ENCODE measurements at regions not wholly inside any gene's neighbourhood (a gene's known extent, or its start where the extent isn't known, plus 50 kb on each side); places are given as distances from the start of the nearest gene placed in this dataset.

DNA sequence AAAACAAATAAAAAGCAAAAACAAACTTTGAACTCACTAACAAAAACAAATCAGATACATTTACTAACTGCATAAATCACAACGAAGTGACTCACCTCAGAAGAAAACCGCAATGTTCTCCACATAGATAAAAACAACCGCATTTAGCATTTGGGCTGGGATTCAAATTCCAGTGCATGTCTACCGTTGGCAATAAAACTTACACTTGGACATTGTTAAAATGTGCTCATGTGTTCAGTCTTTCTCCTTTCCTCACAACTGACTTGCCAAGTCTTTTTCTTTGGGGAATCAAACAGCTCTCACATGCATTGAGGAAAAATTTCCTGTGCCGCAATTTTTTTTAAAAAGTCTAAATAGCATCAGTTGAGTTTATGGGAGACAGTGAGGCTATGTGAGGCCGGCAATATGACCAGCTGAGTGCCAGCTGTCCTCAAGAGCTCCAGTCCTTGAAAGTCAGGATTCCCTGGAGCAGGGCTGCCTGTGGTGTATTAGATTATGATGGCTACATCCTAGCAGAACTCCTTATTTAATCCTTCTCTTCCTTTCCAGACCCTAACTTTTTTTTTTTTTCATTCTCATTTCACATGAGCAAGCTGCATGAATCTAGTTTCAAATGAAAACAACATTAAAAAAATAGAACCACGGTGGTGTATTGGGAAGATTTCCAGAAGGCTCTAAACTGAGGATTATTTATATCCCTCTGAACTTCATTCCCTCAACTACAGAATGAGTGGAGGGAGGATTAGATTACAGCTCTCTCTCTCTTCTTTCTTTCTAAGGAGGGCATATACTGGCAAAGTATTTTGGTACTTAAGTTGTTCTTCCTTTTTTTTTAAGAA is 70.2 kb upstream of the MEIS1 start:
- H3K9me3 ChIP-seq (ENCODE audit: severe bottlenecking), result no peaks in the 10 kb centered on the region
- TF ChIP-seq, protein P1, sequence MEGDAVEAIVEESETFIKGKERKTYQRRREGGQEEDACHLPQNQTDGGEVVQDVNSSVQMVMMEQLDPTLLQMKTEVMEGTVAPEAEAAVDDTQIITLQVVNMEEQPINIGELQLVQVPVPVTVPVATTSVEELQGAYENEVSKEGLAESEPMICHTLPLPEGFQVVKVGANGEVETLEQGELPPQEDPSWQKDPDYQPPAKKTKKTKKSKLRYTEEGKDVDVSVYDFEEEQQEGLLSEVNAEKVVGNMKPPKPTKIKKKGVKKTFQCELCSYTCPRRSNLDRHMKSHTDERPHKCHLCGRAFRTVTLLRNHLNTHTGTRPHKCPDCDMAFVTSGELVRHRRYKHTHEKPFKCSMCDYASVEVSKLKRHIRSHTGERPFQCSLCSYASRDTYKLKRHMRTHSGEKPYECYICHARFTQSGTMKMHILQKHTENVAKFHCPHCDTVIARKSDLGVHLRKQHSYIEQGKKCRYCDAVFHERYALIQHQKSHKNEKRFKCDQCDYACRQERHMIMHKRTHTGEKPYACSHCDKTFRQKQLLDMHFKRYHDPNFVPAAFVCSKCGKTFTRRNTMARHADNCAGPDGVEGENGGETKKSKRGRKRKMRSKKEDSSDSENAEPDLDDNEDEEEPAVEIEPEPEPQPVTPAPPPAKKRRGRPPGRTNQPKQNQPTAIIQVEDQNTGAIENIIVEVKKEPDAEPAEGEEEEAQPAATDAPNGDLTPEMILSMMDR (IDR thresholded peaks at IDR 0.05; ENCODE audit: poor library complexity, severe bottlenecking), result no peak
- DNase-seq (ENCODE audit: low spot score) (no peak), ATAC-seq (ENCODE audit: low read depth) (peak; percentile 64)
- peaks cover 17% of the 10 kb centered on the region for H3K27me3 ChIP-seq (ENCODE audit: insufficient read depth, poor library complexity, severe bottlenecking)
- no peak overlapping the region for H3K4me3 ChIP-seq (ENCODE audit: severe bottlenecking)
- H3K27ac ChIP-seq (ENCODE audit: poor library complexity, severe bottlenecking), result no peak overlapping the region
- no peaks in the 10 kb centered on the region for H3K36me3 ChIP-seq (ENCODE audit: low read depth)
- H3K4me1 ChIP-seq (ENCODE audit: insufficient read depth, poor library complexity, severe bottlenecking), result peaks cover 7% of the 10 kb centered on the region

DNA sequence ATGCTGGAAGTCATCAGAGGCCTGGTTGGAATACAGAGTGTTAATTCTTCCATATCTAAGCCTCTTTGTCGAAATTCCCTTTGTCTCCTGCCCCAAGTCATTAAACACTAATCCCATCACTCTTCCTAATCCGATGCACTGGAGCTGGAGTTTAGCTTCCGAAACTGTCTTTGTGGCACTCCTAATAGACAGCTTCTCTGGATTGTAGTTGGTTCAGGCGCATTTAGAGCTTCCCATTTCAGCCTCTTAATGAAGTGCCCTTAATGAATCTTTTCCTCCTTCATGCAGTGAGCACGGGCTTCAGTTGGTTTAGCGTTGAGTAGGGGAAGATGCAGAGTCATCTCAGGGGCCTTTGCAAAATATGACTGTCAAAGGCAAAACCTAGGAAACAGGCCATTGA is 72.2 kb upstream of the MEIS1 start:
- ATAC-seq (ENCODE audit: low read depth) (no peak), DNase-seq (ENCODE audit: low spot score) (no peak)
- Histone ChIP-seq H3K27ac (ENCODE audit: poor library complexity, severe bottlenecking) (no peak overlapping the region), H3K4me3 (ENCODE audit: severe bottlenecking) (no peak overlapping the region), H3K36me3 (ENCODE audit: low read depth) (no peaks in the 10 kb centered on the region), H3K4me1 (ENCODE audit: insufficient read depth, poor library complexity, severe bottlenecking) (peaks cover 7% of the 10 kb centered on the region), H3K27me3 (ENCODE audit: insufficient read depth, poor library complexity, severe bottlenecking) (peaks cover 17% of the 10 kb centered on the region), H3K9me3 (ENCODE audit: severe bottlenecking) (no peaks in the 10 kb centered on the region)
- TF ChIP-seq, protein P1 (IDR thresholded peaks at IDR 0.05; ENCODE audit: poor library complexity, severe bottlenecking), result no peak

DNA sequence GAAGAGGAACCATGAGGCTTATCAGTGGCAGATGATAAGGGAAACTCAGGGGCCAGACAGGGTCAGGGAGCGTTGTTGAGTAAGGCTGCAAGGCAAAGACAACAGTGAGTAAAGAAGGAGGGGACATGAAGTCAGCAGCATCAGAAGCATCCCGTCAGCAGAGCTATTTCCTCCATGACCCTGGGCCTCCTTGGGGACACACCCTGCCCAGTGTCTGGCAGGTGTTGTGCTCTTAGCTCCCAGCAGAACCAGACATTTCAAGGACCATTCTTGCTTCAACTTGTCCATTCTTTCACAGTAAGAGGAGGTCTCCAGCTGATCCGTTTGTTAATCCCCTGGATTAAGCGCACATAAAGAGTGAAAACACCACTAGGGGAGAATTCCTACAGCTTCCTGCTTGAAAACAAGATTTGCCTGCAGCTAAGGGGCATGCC is 88.7 kb upstream of the MEIS1 start:
- no peaks in the 10 kb centered on the region for H3K27me3 ChIP-seq (ENCODE audit: insufficient read depth, poor library complexity, severe bottlenecking)
- no peaks in the 10 kb centered on the region for H3K9me3 ChIP-seq (ENCODE audit: severe bottlenecking)
- TF ChIP-seq, protein P1 (IDR thresholded peaks at IDR 0.05; ENCODE audit: poor library complexity, severe bottlenecking), result no peak
- DNase-seq (ENCODE audit: low spot score) (no peak), ATAC-seq (ENCODE audit: low read depth) (no peak)
- H3K27ac ChIP-seq (ENCODE audit: poor library complexity, severe bottlenecking), result no peak overlapping the region
- no peaks in the 10 kb centered on the region for H3K4me1 ChIP-seq (ENCODE audit: insufficient read depth, poor library complexity, severe bottlenecking)
- no peaks in the 10 kb centered on the region for H3K36me3 ChIP-seq (ENCODE audit: low read depth)
- H3K4me3 ChIP-seq (ENCODE audit: severe bottlenecking), result no peak overlapping the region

DNA sequence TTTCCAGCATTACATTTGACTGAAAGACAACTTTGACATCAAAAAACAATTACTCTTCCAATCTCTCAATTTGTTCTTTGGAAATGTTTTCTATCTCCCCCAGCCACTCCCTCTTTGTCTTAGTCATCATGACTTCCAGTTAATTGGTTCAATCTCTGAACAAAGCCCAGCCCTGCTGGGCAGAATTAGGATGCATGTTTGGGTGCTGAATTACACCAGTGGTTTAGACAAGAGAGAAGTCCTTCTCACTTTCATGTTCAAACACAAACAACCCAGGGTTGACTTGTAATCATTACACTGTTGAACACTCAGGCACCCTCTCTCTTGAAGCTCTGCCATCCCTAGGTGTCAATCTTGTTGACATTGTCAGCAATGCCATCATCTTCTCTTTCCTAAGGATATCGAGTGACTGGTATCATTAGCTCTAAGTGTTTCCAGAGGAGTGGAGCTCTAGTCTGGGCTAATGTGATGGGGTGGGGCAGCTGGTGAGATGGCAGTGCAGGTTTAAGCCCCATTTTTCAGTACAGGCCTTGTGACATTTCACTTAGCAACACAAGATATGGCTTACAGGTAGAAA is 90.8 kb upstream of the MEIS1 start:
- no peak overlapping the region for H3K27ac ChIP-seq (ENCODE audit: poor library complexity, severe bottlenecking)
- ATAC-seq (ENCODE audit: low read depth) (no peak), DNase-seq (ENCODE audit: low spot score) (no peak)
- no peaks in the 10 kb centered on the region for H3K27me3 ChIP-seq (ENCODE audit: insufficient read depth, poor library complexity, severe bottlenecking)
- H3K4me3 ChIP-seq (ENCODE audit: severe bottlenecking), result no peak overlapping the region
- no peaks in the 10 kb centered on the region for H3K36me3 ChIP-seq (ENCODE audit: low read depth)
- no peaks in the 10 kb centered on the region for H3K4me1 ChIP-seq (ENCODE audit: insufficient read depth, poor library complexity, severe bottlenecking)
- H3K9me3 ChIP-seq (ENCODE audit: severe bottlenecking), result no peaks in the 10 kb centered on the region
- TF ChIP-seq, protein P1 (IDR thresholded peaks at IDR 0.05; ENCODE audit: poor library complexity, severe bottlenecking), result no peak

- H3K27ac ChIP-seq (ENCODE audit: poor library complexity, severe bottlenecking), result no peak overlapping the region
- TF ChIP-seq, protein P1 (IDR thresholded peaks at IDR 0.05; ENCODE audit: poor library complexity, severe bottlenecking), result no peak
- H3K36me3 ChIP-seq (ENCODE audit: low read depth), result no peaks in the 10 kb centered on the region
- H3K4me3 ChIP-seq (ENCODE audit: severe bottlenecking), result no peak overlapping the region
- H3K9me3 ChIP-seq (ENCODE audit: severe bottlenecking), result no peaks in the 10 kb centered on the region
- ATAC-seq (ENCODE audit: low read depth) (no peak), DNase-seq (ENCODE audit: low spot score) (no peak)
- H3K4me1 ChIP-seq (ENCODE audit: insufficient read depth, poor library complexity, severe bottlenecking), result no peaks in the 10 kb centered on the region
- H3K27me3 ChIP-seq (ENCODE audit: insufficient read depth, poor library complexity, severe bottlenecking), result no peaks in the 10 kb centered on the region
These were observed 91.7 kb upstream of the MEIS1 start for GRCh38 chr2:66343259-66343658.

Data from RWPE2 (cell line).